ENCODE measurements at regions not wholly inside any gene's neighbourhood (a gene's known extent, or its start where the extent isn't known, plus 50 kb on each side); places are given as distances from the start of the nearest gene placed in this dataset.

- TF ChIP-seq EZH2 (IDR thresholded peaks at IDR 0.05; ENCODE audit: borderline replicate concordance, low read depth, low read length, poor library complexity, severe bottlenecking) (no peak), CTCF (conservative IDR thresholded peaks at IDR 0.05; ENCODE audit: low read depth, low read length) (no peak)
Measured at GRCh38 chr13:111448504-111448903, 128.1 kb downstream of the TEX29 start.
